AML-193 (cell line): ENCODE measurements at regions not wholly inside any gene's neighbourhood (a gene's known extent, or its start where the extent isn't known, plus 50 kb on each side); places are given as distances from the start of the nearest gene placed in this dataset.
"Not testable (repeated sequence)": the region's sequence is repeated elsewhere in the genome, so short reads cannot be mapped to it uniquely, and the experiment has no call there.

Experiments
- DNase-seq, 2 experiments: peaks; one replicate each; lab custom pipeline; 2025; lab: John Stamatoyannopoulos, UW

- DNase-seq: peak; percentile 42 to 52
These were observed 52.6 kb upstream of the JUN start for GRCh38 chr1:58836408-58836807.

GRCh38 chr1:58837886-58838285, 54.0 kb upstream of the JUN start:
- no peak for DNase-seq

- no peak for DNase-seq
These were observed 55.4 kb upstream of the JUN start for GRCh38 chr1:58839147-58839795.

GRCh38 chr1:58839846-58840835, 56.3 kb upstream of the JUN start:
- no peak for DNase-seq

- peak in 1 of 2 experiments; percentile 17 for DNase-seq
These were observed 57.6 kb upstream of the JUN start for GRCh38 chr1:58841455-58841854.

GRCh38 chr1:58842941-58843340, 59.1 kb upstream of the JUN start:
- DNase-seq: no peak

GRCh38 chr1:58844176-58844575, 60.3 kb upstream of the JUN start:
- DNase-seq: no peak

- peak in 1 of 2 experiments; percentile 14 for DNase-seq
These were observed 62.1 kb upstream of the JUN start for GRCh38 chr1:58845942-58846341.

GRCh38 chr1:58848818-58849411, 65.1 kb upstream of the JUN start:
- DNase-seq: no peak

- DNase-seq: no peak
These were observed 65.7 kb upstream of the JUN start for GRCh38 chr1:58849551-58849950.

- DNase-seq: no peak
These were observed 66.8 kb upstream of the JUN start for GRCh38 chr1:58850636-58851035.

- no peak for DNase-seq
These were observed 69.1 kb upstream of the JUN start for GRCh38 chr1:58852731-58853485.

- DNase-seq: peak; percentile 44 to 54
These were observed 70.7 kb upstream of the JUN start for GRCh38 chr1:58854576-58854975.

- DNase-seq: no peak
These were observed 71.7 kb upstream of the JUN start for GRCh38 chr1:58855274-58856165.

- DNase-seq: not testable (repeated sequence)
These were observed 72.4 kb upstream of the JUN start for GRCh38 chr1:58856281-58856680.

- DNase-seq: no peak
These were observed 74.1 kb upstream of the JUN start for GRCh38 chr1:58857680-58858673.

GRCh38 chr1:58859769-58860485, 76.1 kb upstream of the JUN start:
- no peak for DNase-seq

- DNase-seq: no peak
These were observed 77.2 kb upstream of the JUN start for GRCh38 chr1:58861076-58861475.

GRCh38 chr1:58861506-58861905, 77.7 kb upstream of the JUN start:
- DNase-seq: no peak
